PFSK-1 (cell line): ENCODE measurements at regions not wholly inside any gene's neighbourhood (a gene's known extent, or its start where the extent isn't known, plus 50 kb on each side); places are given as distances from the start of the nearest gene placed in this dataset.

Source experiments
- TAF1 ChIP-seq: IDR thresholded peaks from 2 replicates; pipeline ENCODE4 v1.6.1; 2012; ENCODE audit warnings: low read length, control low read depth, borderline replicate concordance; ENCODE audit not compliant: insufficient read depth
- TF ChIP-seq, protein P1 (sequence below), 2 experiments: IDR thresholded peaks; 2 replicates each; pipeline versions ENCODE4 v1.6.1 to v1.8.0; 2011 to 2012; ENCODE audit warnings: low read depth in 2 of 2, low read length in 2 of 2, control low read depth in 1 of 2, inconsistent platforms in 1 of 2, mild to moderate bottlenecking in 1 of 2, moderate library complexity in 1 of 2; ENCODE audit not compliant: insufficient read depth in 1 of 2

DNA sequence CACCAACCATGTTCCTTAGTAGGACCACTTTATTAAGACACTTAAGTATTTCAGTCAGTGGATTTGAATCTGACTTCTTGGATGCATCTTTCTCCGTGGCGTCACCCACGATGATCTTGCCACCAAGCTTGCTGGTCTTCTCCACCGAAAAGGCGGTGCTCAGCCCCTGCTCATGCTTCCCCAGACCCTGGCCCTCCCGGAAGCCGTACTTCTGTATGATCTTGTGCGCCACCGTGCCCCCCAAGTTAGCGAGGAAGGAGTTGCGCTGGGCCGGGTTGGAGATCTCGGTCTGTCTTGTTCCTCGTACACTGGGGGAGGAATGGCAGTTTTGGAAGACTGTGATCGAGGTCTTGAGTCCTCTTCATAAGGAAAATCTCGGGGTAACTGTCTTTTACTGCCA lies 213.4 kb upstream of the NANOGP8 start:
- no peak for TF ChIP-seq TAF1
- TF ChIP-seq, protein P1, sequence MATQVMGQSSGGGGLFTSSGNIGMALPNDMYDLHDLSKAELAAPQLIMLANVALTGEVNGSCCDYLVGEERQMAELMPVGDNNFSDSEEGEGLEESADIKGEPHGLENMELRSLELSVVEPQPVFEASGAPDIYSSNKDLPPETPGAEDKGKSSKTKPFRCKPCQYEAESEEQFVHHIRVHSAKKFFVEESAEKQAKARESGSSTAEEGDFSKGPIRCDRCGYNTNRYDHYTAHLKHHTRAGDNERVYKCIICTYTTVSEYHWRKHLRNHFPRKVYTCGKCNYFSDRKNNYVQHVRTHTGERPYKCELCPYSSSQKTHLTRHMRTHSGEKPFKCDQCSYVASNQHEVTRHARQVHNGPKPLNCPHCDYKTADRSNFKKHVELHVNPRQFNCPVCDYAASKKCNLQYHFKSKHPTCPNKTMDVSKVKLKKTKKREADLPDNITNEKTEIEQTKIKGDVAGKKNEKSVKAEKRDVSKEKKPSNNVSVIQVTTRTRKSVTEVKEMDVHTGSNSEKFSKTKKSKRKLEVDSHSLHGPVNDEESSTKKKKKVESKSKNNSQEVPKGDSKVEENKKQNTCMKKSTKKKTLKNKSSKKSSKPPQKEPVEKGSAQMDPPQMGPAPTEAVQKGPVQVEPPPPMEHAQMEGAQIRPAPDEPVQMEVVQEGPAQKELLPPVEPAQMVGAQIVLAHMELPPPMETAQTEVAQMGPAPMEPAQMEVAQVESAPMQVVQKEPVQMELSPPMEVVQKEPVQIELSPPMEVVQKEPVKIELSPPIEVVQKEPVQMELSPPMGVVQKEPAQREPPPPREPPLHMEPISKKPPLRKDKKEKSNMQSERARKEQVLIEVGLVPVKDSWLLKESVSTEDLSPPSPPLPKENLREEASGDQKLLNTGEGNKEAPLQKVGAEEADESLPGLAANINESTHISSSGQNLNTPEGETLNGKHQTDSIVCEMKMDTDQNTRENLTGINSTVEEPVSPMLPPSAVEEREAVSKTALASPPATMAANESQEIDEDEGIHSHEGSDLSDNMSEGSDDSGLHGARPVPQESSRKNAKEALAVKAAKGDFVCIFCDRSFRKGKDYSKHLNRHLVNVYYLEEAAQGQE (IDR thresholded peaks at IDR 0.05; ENCODE audit: insufficient read depth in 1 of 2, low read depth in 2 of 2, low read length in 2 of 2): no peak
